ENCODE measurements at regions not wholly inside any gene's neighbourhood (a gene's known extent, or its start where the extent isn't known, plus 50 kb on each side); places are given as distances from the start of the nearest gene placed in this dataset.
"Not testable (repeated sequence)": the region's sequence is repeated elsewhere in the genome, so short reads cannot be mapped to it uniquely, and the experiment has no call there.

- DNase-seq, result no peak
Observed at GRCh38 chr2:21353879-21354679, 230.3 kb downstream of the TDRD15 start.

GRCh38 chr2:21356086-21356856 lies 232.5 kb downstream of the TDRD15 start:
- DNase-seq, result no peak

DNA sequence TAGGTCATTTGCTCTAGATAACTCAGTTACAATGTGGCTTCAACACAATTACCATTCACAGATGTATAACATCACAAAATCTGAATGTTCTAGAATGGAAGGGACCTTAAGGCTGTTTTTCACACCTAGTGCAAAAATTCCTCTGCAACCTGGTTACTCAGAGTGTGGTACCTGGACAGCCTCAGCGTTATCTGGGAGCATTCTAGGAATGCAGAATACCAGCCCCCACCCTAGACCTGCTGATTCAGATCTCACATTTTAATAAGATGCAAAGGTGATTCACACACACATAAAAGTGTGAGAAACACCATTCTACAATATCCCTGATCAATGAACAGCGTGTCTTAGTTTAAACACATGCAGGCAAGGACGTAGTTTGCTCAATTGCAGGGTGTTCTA lies 233.1 kb downstream of the TDRD15 start:
- no peak for DNase-seq

- DNase-seq, result no peak
Observed at GRCh38 chr2:21358976-21359375, 235.2 kb downstream of the TDRD15 start.

DNA sequence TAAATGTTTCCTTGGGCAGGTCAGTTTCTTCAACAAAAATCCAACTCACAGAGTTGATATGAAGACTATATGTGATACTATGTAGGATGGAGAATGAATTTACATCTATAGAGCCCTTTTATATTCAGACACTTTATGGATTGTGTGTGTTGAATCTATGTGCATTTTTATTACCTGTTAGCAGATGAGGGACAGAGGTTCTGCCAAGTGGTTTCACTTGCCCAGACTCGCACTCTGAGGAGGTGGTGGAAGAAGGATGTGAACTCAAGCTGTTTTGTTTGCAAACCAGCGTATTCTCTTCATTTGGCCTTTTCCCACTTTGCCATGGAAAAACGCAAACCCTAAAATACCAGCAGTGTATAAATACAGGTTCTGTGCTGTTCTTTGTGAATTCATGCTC lies 237.6 kb downstream of the TDRD15 start:
- DNase-seq, result no peak

- DNase-seq, result no peak
Observed at GRCh38 chr2:21361957-21362486, 238.3 kb downstream of the TDRD15 start.

- DNase-seq, result no peak
Observed at GRCh38 chr2:21363364-21363763, 239.6 kb downstream of the TDRD15 start.

DNA sequence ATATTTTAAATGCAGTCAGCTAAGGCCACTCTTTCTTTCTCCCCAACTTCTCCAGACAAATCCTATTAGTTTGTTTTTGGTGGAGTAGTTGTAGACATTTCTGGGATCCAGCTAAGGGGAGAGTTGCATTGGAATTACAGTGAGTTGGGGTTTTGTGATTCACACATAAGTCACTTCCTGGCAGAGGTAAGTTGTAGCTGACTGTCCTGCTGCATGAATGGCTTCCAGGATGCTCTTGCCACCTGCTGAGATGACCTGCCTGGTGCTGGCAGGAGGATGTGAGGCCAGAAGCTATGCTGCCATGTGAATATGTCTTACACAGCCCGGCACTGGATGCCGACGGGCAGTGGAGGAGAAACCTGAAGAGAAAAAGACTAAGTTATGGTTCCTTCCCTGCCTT lies 243.7 kb downstream of the TDRD15 start:
- DNase-seq, result no peak

DNA sequence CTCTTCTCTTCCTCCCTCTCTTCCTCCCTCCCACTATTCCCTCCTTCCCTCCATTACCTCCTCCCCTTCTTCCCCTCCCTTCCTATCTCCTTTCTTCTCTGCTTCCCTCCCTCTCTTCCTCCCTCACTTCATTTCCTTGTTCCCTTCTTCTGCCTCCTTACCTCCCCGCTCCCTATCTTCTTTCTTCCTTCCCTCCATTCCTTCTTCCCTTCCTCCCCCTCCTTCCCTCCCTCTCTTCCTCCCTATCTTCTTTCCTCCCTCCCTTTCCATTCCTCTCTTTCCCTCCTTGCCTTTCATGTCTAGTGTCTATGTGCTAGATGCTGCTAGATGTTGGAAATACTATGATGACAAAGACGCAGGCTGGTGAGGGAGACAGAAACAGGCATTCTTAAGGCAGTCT lies 246.0 kb downstream of the TDRD15 start:
- DNase-seq, result no peak

- DNase-seq, result no peak
Observed at GRCh38 chr2:21371499-21372003, 247.8 kb downstream of the TDRD15 start.

- DNase-seq, result peak; percentile 6
Observed at GRCh38 chr2:21372654-21373053, 248.9 kb downstream of the TDRD15 start.

DNA sequence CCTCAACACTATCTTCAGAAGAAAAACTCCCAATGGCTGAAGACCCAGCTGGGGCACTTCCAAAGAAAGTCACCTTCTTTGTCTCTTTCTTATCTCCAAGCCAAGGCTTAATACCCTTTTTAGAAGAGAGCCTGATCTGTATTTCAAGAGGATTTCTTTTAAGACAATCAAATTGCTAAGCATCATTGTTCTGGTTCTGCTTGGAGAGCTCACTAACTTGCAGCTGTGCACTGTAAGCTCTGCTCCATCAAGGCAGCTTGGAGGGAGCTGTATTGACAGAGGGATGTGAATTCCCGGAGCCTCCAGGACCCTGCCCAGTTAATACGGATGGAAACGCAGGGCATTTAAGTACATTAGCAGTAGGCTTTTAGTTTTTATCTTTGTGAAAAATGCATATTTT lies 253.1 kb downstream of the TDRD15 start:
- no peak for DNase-seq

GRCh38 chr2:21379140-21379539 lies 255.4 kb downstream of the TDRD15 start:
- no peak for DNase-seq

- DNase-seq, result not testable (repeated sequence)
Observed at GRCh38 chr2:21379668-21380067, 255.9 kb downstream of the TDRD15 start.

DNA sequence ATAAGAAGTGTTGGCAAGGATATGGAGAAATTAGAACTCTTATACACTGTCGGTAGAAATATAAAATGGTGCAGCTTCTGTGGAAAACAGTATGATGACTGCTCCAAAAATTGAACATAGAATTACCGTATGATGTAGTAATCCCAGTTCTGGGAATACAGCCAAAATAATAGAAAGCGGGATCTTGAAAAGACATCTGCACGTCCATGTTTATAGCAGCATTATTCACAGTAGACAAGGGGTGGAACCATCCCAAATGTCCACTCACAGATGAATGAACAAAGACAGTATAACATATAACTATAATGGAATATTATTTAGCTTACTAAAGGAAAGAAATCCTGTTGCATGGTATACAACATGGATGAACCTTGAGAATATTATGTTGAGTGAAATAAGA lies 257.7 kb downstream of the TDRD15 start:
- DNase-seq, result no peak

DNA sequence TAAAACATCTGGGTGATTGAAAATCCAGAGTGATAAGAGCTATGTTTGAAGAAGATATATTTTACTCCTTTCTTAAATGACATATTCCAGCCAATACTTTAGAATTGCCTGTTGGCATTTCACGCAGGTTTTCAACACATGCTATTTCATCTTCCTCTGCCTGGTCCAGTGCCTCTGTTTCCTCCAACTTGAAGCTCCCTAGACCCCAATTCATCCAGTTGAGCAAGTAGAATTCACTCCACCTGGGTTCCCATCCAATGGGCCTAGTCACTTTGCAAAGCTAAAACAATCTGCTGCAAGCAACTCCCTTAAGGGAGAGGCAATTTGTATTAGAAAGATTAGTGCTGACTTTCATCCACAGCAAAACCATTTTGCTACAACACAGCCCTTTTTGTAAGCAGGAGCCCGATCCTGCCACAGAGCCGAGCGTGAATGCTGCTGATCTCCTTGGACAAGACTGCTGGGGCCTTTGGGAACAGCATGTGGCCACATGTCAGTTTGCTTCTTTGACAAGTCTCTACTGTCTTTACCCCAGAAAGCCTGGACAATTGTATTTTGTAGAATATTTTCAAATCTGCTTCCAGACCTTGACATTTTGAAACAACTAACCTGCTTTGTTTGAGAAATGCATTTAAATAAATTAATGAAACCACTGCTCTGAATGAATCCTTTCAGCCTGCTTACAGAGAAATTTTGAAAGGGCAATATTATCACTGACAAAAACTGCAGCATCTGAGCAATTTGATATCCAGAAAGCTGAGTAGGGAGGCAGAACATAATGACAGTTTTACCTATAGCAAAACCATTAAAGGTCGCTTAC lies 259.1 kb downstream of the TDRD15 start:
- no peak for DNase-seq

GRCh38 chr2:21386666-21387065 lies 262.9 kb downstream of the TDRD15 start:
- DNase-seq, result no peak

GRCh38 chr2:21392649-21393048 lies 268.9 kb downstream of the TDRD15 start:
- no peak for DNase-seq

GRCh38 chr2:21393173-21393572 lies 269.4 kb downstream of the TDRD15 start:
- no peak for DNase-seq

GRCh38 chr2:21395366-21395765 lies 271.6 kb downstream of the TDRD15 start:
- no peak for DNase-seq

- no peak for DNase-seq
Observed at GRCh38 chr2:21396252-21396651, 272.5 kb downstream of the TDRD15 start.

GRCh38 chr2:21401022-21401698 lies 277.4 kb downstream of the TDRD15 start:
- DNase-seq, result no peak

All from activated CD4-positive, alpha-beta T cell treated with anti-CD3 and anti-CD28 coated beads, Interleukin-10, Interleukin-2, amounts not matched to agents 100 ng/mL and 50 ng/mL, durations not matched to agents 16 hours and 8 hours (primary cell).